Stimulated activated CD4-positive, alpha-beta T cell treated with anti-CD3 and anti-CD28 coated beads, Interleukin-1b, Interleukin-23, amount 100 ng/mL, for 48 hours (primary cell): ENCODE measurements at regions not wholly inside any gene's neighbourhood (a gene's known extent, or its start where the extent isn't known, plus 50 kb on each side); places are given as distances from the start of the nearest gene placed in this dataset.

ENCODE experiments used
- DNase-seq: peaks from one replicate; pipeline ENCODE4 v3.0.0-alpha.2; 2020

DNA sequence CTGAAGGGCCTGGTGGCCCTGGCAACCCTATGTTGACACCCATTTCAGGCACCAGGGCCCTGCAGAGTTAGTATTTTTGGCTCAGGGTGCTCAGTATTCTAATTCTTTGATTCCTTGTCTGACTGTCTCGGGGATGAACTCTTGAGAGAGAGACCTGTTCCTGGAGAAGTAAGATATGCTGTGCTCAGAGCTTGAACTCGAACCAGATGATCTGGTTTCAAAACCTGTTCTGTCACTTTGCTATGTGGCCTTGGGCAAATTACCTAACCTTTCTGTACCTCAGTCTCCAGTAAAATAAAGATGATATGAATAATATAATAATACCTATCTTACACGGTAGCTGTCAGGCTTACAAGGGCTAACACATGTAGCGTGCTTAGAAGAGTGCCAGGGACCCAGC is 294.2 kb downstream of the DYSF start:
- DNase-seq = no peak

DNA sequence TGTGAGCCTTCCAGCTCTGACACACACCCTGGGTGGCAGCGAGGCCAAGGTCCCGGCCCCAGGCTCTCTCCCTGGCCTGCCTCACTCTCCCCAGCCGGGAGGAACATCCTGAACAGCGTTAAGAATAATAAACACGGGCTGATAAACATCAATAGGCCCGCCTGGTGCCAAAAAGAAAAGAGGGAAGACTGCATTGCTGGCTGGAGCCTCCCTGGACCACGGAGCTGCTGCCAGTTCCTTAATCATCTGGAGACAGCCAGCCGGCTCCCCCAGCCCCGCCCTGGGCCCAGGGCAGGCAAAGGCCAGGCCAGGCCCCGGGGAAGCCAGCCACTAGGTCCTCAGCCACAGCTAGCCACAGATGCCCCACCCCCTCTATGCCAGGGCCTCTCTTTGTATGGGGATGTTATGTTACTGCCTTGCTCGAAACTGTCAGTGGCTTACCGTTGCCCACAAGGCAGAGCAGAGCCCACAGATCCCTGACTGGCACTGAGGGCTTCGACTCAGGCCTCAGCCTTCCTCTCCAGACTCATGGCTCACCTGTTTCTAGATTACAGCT is 293.7 kb downstream of the DYSF start:
- no peak for DNase-seq

DNA sequence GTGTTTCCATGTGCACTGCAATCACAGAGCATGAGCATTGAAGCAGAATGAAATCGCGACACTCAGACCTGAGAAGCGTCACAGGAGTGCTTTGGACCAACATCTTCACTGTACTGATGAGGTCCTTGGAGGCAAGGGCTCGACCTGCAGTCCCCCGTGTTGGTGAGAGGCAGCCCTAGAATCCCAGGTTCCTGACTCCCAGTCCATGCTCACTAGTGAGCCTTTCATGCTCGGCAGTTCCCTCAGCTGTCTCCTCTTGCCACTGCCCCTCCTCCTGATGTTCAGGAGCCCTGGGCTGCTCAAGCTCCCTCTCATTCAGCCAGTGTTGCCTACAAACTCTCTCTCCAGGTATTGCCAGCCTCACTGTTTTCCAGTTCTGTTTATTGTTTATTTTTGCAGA is 291.4 kb downstream of the DYSF start:
- DNase-seq = no peak

DNA sequence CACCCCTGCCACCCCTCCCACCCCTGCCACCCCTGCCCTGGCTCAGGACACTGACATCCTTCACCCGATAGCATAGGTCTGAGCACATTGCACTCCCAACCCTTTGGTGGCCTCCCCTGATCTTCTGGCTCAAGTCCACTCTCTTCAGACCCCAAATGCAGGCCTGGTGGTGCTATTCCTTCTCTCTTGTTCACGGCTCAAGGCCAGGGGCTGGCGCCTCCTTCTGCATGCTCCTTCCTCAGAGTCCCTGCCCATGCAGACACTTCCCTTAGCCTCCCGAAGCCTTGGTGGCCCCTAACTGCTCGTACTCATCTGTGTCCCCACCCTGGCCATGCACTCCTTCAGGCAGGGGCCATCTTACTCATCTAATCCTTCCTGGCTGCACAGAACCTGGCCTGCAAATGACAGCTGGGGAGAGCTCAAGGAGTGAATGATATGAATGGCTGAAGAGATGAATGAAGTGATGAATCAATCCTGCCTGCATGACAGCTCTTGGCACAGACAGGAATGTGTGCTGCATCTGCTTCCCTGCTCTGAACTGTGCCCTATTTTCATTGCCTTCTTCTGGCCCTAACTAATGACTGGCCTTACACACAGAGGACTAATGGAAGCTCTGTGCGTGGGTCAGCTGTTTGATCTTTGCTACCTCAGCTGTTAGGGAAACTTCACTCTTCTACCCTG is 290.8 kb downstream of the DYSF start:
- no peak for DNase-seq

DNA sequence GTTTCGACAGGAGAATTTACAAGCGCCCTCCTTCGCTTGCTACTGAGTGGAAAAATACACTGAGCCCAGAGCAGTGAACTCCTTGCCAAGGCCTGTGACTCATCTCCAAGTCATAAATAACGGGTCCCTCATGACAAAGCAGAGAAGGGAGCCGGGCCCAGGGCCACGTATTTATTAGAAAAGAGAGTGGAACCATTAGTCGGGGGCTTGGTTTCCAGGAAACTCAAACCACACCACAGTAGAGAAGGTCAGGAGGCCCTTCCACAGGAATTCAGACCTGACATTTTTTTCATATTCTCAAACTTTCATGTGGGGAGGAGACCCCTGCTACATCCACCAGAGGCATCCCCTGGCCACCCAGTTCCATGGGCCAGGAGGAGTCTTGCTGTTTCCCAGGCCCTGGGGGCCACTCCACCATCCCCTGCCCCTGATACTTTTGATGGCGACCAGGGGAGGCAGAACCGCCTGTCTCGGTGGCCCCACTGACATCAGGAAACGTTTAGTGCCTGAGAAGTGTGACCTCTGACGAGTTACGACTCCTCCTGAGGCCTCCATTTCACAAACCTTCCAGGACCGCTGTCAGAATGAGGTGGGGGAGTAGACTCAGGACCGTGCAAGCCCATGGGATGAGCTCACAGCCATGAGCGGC is 289.7 kb downstream of the DYSF start:
- no peak for DNase-seq

DNA sequence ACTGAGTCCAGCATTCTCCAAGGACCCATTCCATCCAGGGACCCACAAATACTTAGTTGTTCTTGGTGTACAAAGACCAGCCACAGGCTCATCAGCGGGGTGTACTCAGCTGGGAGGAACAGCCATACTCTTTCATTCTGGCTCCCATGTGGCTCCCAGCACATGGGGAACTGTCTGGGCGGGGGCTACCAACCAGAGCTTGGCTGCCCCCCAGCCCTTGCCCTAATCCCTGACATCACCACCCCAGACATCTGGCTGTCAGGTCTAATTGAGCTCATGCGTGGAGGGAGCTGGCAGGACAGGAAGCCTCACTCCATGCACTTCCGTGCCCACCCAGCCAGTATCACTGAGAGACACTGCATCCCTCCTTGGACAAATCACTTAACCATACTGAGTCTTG is 283.6 kb downstream of the DYSF start:
- DNase-seq = no peak

DNA sequence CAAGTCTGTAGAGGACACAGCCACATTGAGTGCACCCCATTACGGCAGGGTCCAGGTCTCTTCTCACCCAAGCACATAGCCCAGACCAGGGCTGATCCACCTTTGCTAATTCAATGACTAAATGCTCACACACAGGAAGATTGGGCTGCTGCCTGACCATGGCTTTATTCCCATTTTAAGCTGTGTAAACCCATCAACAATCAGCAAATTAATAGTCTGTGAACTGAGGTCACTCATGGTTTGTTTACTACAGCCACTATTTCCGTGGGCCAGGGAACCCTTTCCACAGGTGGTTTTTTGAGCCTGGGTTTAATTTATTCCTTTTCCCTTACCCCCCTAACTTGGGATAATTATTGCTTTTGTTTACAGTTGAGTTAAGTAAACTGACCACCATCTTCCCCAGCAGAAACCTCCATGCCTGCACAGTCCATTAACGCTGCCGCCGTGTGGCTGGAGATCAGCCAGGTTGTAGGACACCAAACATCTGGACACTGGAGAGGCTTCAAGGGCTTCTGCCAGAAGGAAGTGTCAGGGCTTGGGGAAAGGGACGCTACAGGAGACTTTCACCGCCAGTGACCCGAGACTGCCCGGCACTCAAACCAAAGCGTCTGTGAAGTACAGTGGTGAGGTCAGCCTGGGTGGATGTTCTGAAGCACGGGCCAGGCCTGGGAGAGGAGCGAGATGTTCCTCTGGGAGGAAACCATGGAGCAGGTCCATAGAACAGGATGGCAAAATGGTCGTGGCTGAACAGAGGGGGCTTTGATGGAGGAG is 282.9 kb downstream of the DYSF start:
- no peak for DNase-seq
